ENCODE measurements at regions not wholly inside any gene's neighbourhood (a gene's known extent, or its start where the extent isn't known, plus 50 kb on each side); places are given as distances from the start of the nearest gene placed in this dataset.
"Not testable (repeated sequence)": the region's sequence is repeated elsewhere in the genome, so short reads cannot be mapped to it uniquely, and the experiment has no call there.

DNA sequence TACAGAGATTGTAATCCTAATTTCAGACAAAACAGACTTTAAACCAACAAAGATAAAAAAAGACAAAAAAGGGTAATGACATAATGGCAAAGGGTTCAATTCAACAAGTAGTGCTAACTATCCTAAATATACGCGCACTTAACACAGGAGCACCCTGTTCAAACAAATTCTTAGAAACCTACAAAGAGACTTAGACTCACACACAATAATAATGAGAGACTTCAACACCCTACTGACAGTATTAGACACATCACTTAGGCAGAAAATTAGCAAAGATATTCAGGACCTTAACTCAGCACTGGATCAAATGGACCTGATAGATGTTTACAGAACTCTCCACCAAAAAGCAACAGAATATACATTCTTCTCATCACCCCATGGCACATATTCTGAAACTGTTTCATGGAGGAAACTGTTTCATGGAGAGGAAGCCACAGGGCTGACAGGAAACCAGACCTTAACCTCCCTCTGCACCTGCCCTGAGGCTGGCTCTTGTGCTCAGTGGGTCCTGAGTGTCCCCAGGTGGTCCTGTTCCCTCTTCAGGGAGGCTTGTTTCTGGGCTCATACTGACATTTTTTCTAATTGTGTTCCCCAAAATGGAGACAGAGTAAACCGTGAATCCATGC is 54.7 kb downstream of the OR4M2 start:
- DNase-seq (ENCODE audit: low spot score) = not testable (repeated sequence)

DNA sequence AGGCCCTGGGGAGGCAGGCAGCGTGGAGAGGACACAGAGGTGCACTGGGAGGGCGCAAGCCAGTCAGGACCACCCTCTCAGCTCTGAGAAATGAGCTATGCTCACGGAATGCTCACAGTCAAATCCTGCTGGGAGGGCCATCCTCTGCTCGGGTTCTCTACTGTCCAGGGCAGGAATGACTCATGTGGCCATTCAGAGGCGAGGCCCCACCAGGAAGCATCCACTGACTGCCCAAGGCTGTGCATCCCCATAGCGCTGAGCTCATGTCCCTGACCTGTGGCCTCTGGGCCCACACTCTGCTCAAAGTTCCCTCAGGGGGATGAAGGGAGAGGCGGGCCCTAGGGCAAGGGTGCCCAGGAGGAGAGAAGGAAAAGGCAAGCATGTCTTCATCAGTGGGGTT is 57.2 kb downstream of the OR4M2 start:
- DNase-seq (ENCODE audit: low spot score) = not testable (repeated sequence)

DNA sequence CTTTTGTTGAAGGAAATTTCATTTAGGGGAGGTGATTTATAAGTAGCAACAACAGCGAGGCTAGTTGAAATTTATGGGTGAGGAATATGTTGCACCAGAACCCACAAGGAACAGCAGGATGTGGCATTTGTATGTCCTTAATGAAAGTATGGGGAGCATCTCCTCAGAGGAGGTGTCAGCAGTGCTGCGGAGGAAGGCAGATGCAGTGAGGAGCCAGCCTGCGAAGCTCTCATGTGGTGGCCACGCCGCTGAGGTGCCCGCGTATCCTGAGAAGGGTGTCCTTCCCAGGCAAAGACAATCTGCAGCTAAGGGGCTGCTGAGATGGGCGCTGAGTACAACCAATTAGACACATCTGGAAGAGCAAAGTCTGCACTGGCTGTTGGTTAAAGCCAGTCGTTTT is 60.8 kb downstream of the OR4M2 start:
- DNase-seq (ENCODE audit: low spot score) = not testable (repeated sequence)

DNA sequence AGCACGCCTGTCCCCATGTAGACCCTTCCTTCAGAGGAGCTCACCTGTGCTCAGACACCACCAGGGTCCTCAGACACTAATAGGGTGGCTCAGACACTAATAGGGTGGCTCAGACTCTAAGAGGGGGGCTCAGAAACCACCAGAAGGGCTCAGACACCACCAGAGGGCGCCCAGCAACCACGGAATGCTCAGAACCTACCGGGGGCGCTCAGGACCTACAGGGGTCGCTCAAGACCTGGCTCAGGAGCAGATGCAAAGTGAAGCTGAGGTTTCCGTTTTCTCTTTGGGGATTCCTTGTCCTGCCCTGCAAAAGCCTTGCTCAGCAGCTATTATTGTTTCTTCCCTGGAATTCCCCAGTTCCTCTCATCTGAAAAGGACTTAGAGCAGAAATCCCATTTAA is 67.8 kb downstream of the OR4M2 start:
- not testable (repeated sequence) for DNase-seq (ENCODE audit: low spot score)

DNA sequence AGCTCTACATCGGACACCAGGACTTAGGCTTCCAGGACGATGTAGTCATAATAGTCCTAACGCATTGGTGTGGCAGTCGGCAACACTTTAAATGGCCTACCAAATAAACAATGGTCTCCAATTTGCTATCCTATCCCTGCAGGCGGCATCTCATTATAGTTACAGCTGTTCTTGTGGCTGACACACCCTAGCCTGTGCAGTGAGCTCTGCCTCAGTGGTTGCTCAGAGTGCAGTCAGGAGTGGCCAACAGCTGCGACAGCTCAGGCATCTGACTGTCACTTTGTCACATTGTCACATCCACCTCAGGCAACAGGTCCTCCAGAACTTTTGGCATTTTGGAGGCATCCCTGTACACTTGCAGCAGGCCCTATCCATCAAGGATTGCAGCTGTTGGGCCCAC is 77.9 kb downstream of the OR4M2 start:
- not testable (repeated sequence) for DNase-seq (ENCODE audit: low spot score)

DNA sequence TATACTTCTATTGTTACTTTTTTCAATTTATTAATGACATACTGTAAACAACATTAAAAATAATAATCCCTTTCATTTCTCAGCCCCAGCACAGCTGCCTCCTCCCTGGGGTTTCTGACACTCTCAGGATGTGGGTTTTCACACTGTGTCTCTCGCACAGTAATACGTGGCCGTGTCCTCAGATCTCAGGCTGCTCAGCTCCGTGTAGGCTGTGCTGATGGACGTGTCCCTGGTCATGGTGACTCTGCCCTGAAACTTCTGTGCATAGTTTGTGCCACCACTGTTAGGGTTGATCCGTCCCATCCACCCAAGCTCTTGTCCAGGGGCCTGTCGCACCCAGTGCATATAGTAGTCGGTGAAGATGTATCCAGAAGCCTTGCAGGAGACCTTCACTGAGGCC is 80.0 kb downstream of the OR4M2 start:
- DNase-seq (ENCODE audit: low spot score) = not testable (repeated sequence)

DNA sequence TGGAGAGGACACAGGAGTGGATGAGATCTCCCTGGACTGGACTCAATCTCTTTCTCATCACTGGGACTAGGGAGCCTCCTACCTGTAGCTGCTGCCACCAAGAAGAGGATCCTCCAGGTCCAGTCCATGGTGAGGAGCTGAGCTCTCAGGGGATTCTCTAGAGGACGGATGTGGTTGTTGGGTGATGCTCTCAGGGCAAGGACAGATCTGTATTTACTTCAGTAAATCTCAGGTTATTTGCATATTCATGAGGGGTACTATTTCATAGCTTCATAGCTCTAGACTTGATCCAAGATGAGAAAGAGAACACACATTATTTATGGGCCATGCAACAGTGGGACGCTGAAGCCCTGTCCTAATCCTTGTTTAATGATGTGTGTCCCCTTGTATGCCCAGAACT is 80.4 kb downstream of the OR4M2 start:
- DNase-seq (ENCODE audit: low spot score) = not testable (repeated sequence)

DNA sequence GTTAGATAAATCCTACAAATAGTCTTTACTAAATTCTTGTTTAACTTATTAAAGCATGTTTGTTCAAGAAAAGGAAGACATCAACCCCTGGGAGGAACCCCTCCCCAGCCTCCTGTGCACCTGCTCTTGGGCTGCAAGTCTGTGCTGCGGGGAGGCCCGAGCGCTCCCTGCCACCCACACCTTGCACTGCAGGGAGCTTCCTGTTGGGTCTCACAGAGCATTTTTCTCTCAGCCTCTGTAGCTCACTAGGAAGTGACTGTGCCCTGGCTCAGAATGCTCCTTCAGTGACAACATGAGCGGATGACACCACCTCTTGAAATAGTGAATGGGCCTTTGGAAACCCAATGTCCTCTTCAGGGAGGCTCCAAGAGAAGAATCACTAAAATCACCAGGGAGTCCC is 81.1 kb downstream of the OR4M2 start:
- not testable (repeated sequence) for DNase-seq (ENCODE audit: low spot score)

DNA sequence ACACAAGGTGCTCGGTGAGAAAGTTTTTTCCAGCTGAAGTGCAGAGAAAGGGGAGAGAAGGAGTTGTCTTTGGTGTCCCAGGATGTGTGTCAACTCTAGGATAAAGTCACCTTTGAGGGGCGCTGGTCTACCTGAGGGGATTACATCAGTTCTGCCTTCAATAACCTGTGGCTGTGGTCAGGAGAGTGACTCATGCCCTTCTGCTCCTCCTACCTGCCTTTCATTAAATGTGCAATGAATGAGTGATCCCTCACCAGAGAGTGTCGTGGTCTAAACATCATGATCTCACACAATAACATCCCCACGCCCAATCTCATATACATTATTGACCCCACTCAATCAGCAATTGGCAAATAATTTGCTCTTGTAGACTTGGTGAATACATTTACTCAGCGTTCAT is 83.4 kb downstream of the OR4M2 start:
- DNase-seq (ENCODE audit: low spot score) = not testable (repeated sequence)

DNA sequence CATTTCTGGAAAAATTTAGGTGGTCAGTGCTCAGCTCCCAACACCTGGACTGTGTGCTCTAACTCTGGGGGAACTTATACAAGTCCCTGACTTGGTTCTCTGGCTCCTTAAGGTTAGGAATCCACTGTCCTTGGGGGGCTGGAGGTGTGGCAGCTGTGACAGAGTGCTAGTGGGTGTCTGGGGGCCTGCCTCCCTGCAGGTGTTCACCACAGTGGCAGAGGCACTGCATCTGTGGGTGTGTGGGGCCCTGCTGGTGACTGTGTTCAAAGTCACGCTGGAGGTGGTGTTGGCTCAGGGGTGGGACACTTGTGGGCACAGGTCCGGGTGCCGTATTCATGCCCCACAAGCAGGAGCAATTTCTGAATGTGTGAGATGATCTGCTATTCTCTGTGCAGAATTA is 87.2 kb downstream of the OR4M2 start:
- DNase-seq (ENCODE audit: low spot score) = not testable (repeated sequence)

DNA sequence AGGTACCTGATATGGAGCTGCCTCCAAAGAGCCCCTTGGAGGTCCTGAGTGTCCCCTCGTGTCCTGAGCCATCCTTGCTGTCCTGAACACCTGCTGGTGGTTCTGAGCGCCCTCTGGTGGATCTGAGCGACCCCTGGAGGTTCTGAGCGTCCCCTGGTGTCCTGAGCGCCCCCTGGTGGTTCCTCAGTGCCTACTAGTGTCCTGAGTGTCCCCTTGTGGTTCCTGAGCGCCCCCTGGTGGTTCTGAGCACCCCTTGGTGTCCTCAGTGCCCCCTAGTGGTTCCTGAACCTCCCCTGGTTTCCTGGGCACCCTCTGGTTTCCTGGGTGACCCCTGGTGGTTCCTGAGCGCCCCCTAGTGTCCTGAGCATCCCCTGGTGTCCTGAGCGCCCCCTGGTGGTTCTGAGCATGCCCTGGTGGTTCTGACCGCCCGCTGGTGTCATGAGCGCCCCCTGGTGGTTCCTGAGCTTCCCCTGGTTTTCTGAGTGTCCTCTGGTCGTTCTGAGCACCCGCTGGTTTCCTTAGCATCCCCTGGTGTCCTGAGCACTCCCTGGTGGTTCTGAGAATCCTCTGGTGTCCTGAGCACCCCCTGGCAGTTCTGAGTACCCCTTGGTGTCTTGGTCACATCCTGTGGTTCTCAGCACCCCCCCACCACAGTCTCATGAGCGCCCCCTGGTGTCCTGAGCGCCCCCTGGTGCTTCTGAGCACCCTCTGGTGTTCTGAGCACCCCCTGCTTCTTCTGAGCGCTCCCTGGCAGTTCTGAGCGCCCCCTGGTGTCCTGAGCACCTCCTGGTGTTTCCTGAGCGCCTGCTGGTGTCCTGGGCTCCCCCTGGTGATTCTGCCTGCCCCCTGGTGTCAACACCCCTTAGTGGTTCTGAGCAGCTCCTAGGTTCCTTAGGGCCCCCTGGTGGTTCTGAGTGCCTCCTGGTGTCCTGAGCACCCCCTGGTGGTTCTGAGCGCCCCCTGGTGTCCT is 93.0 kb downstream of the OR4M2 start:
- not testable (repeated sequence) for DNase-seq (ENCODE audit: low spot score)

DNA sequence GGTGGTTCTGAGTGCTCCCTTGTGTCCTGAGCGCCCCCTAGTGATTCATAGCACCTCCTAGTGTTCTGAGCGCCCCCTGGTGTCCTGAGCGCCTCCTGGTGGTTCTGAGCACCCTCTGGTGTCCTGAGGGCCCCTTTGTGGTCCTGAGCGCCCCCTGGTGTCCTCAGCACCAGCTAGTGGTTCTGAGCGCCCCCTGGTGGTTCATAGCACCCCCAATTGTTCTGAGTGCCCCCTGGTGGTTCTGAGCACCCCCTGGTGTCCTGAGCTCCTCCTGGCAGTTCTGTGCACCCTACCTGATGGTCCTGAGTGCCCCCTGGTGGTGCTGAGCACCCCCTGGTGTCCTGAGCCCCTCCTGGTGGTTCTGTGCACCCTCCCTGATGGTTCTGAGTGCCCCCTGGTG is 93.8 kb downstream of the OR4M2 start:
- not testable (repeated sequence) for DNase-seq (ENCODE audit: low spot score)

DNA sequence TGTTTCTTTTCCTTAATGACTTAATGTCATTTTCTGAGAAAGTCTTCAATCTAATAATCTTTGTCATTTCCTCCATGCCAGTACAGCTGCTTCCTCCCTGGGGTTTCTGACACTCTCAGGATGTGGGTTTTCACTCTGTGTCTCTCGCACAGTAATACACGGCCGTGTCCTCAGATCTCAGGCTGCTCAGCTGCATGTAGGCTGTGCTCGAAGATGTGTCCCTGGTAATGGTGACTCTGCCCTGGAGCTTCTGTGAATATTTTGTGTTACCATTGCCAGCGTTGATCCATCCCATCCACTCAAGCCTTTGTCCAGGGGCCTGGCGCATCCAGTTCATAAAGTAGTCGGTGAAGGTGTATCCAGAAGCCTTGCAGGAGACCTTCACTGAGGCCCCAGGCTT is 97.6 kb downstream of the OR4M2 start:
- DNase-seq (ENCODE audit: low spot score) = not testable (repeated sequence)

DNA sequence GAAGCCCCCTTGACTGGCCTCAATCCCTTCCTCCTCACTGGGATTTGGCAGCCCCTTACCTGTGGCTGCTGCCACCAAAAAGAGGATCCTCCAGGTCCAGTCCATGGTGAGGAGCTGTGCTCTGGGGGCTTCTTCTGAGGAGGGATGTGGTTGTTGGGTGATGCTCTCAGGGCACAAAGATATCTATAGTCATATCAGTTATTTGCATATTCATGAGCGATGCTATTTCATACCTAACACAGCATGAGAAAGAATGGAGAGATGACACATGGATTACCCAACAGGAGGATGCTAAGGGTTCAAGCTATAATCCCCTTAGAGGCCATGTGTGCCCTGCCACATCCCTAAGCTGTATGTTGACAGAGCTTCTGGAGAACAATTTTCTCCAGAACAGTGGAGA is 98.1 kb downstream of the OR4M2 start:
- not testable (repeated sequence) for DNase-seq (ENCODE audit: low spot score)

DNA sequence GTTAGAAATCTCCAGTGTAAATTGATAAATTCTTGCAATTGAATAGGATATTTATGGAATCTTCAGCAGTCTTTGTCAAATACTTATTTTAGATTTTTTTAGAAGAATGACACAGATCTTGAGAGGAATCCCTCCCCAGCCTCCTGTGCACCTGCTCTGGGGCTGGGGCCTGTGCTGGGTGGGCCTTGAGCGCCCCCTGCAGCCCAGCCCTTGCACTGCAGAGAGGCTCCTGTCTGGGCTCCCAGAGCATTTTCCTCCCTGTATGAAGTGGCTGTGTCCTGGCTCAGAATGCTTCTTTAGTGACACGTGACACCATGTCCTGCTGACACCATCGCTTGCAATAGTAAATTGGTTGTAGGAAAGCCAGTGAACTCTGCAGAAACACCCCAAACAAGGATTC is 98.7 kb downstream of the OR4M2 start:
- not testable (repeated sequence) for DNase-seq (ENCODE audit: low spot score)

DNA sequence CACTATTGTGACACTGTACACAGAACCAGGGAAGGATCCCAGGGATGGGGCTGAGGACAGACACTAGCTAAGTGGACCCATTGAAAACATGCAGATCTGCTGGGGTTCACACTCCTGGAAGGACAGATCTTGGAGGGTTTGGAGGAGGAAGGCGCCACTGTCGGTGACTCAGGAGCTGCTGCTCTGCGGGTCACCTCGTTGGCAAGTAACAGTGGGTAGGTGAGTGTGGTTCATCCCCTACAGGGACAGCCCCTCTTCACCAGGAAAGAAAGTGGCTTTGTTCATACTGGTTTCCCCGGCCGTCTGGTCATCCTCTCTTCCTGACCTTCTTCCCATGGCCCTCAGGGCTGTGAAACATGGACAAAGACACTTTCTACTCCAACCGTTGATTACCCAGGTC is 100.3 kb downstream of the OR4M2 start:
- DNase-seq (ENCODE audit: low spot score) = not testable (repeated sequence)

DNA sequence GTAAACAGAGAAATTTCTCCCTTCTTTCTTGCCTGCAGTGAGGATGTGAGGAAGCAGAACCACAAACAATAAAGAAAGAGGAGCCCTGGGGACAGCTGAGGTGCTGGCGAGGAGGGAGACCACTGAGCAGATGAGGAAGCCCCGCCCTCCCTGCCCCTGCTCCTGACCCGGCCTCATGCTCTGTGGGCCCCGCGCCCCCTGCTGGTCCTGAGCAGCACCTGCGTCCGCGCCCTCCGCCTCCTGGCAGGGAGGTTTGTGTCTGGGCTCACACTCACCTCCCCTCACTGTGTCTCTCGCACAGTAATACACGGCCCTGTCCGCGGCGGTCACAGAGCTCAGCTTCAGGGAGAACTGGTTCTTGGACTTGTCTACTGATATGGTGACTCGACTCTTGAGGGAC is 104.4 kb downstream of the OR4M2 start:
- not testable (repeated sequence) for DNase-seq (ENCODE audit: low spot score)

DNA sequence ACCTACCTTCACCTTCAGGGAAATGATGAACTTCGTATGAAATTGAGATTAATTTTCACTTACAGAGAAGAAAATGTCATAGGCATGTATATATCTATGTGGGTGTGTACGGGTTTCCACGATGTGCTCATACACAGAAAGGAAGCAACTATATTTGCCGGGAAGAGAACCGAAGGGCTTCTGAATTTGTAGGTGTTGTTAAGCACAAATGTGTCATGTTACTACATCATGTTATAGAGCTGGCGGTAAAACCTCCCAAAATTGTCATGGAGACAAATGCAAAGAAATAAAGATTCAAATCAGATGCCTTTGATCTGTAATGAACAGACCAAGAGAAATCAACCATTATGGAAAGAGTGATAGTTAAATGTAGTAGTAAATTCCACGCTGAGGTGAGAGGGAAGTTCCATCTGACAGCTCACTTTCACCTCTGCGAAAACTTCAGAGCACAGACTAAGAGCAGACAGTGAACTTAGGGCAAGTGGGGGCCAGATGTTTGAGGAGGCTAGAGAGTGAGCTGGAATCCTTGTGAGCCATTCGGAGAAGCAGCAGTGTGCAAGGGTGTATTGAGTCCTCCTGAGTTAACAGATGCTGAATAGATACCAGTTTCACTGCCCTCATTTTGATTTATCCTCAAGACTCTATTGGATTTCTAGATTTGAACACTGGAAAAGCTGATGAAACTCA is 106.7 kb downstream of the OR4M2 start:
- not testable (repeated sequence) for DNase-seq (ENCODE audit: low spot score)

DNA sequence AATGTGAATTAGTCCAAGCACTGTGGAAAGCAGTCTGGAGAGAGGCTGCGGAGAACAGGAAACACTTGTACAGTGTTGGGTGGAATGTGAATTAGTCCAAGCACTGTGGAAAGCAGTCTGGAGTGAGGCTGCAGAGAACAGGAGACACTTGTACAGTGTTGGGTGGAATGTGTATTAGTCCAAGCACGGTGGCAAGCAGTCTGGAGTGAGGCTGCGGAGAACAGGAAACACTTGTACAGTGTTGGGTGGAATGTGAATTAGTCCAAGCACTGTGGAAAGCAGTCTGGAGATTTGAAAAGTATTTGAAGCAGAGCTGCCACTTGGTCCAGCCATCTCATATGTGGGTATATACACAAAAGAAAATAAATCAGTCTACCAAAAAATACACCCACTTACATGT is 111.5 kb downstream of the OR4M2 start:
- not testable (repeated sequence) for DNase-seq (ENCODE audit: low spot score)

DNA sequence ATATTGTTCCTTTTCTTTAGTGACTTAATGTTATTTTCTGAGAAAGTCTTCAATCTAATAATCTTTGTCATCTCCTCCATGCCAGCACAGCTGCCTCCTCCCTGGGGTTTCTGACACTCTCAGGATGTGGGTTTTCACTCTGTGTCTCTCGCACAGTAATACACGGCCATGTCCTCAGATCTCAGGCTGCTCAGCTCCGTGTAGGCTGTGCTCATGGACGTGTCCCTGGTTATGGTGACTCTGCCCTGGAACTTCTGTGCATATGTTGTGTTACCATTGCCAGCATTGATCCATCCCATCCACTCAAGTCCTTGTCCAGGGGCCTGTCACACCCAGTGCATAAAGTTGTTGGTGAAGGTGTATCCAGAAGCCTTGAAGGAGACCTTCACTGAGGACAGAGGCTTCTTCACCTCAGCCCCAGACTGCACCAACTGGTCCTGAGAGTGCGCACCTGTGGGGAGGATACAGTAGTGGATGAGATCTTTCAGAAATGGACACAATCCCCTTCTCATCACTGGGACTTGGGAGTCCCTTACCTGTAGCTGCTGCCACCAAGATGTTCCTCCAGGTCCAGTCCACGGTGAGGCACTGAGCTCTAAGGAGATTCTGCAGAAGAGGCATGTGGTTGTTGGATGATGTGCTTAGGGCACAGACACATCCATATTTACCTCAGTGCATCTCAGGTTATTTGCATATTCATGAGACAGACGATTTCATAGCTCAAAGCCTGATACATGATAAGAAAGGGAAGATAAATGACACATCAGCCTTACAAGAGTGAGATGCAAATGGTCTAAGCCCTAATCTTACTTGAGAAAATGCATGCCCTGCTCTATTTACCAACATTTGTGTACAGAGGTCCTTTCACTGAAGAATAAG is 114.7 kb downstream of the OR4M2 start:
- DNase-seq (ENCODE audit: low spot score) = not testable (repeated sequence)

DNA sequence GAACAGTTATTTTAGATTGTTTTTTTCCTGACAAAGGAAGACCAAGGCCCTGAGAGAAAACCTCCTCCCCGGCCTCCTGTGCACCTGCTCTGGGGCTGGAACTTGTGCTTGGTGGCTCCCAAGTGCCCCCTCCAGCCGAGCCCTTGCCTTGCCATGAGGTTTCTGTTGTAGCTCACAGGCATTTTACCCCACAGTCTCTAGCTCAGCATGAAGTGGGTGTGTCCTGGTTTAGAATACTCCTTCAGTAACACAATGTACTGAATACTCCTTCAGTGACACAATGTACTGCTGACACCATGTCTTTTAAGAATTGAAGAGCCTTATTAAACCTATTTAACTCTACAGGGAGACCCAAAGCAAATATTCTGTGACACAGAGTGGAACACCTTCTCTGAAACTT is 116.1 kb downstream of the OR4M2 start:
- not testable (repeated sequence) for DNase-seq (ENCODE audit: low spot score)

DNA sequence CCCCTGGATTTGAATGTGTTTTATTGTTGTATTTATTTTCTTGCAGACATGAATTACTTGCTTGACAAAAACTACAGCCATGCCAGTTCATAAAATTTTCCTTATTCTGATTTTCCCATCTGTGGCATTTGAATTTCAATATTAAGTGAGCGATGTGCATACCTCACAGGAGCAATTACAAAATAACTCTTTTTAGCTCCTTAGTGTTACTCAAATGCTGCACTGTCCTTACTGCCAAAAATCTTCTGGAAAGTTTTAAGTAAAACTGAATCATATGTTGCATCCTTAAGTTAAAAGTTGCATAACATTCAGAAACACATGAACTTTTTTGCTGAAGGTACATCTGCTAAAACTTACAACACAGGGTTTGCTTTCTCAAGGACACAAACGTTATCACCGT is 120.1 kb downstream of the OR4M2 start:
- not testable (repeated sequence) for DNase-seq (ENCODE audit: low spot score)

All from iPS-NIHi11 (cell line).